WTC11 (cell line): ENCODE measurements at regions not wholly inside any gene's neighbourhood (a gene's known extent, or its start where the extent isn't known, plus 50 kb on each side); places are given as distances from the start of the nearest gene placed in this dataset.

ENCODE experiments used
- E2F1 ChIP-seq: sonication (generic); formaldehyde crosslinking; IDR thresholded peaks from 2 replicates; pipeline ENCODE4 v1.8.0; 2022; ENCODE audit warnings: mild to moderate bottlenecking, missing genetic modification reagents
- E2F5 ChIP-seq: sonication (generic); formaldehyde crosslinking; IDR thresholded peaks from 2 replicates; pipeline ENCODE4 v1.8.1; 2022; ENCODE audit warnings: mild to moderate bottlenecking, moderate library complexity, missing genetic modification reagents
- FOXP1 ChIP-seq: sonication (generic); formaldehyde crosslinking; IDR thresholded peaks from 2 replicates; pipeline ENCODE4 v1.8.0; 2022; ENCODE audit warnings: missing genetic modification reagents, mild to moderate bottlenecking, moderate library complexity, borderline replicate concordance
- NFYB ChIP-seq: sonication (generic); formaldehyde crosslinking; conservative IDR thresholded peaks from 2 replicates; pipeline ENCODE4 v1.8.0; 2022; ENCODE audit warnings: low read depth, missing genetic modification reagents
- NR2C2 ChIP-seq: sonication (generic); formaldehyde crosslinking; IDR thresholded peaks from 2 replicates; pipeline ENCODE4 v1.8.0; 2022; ENCODE audit warnings: mild to moderate bottlenecking, missing genetic modification reagents
- SP1 ChIP-seq: sonication (generic); formaldehyde crosslinking; conservative IDR thresholded peaks from 2 replicates; pipeline ENCODE4 v1.8.1; 2022; ENCODE audit warnings: missing genetic modification reagents
- TF ChIP-seq, protein P1 (sequence below): fragments of 200-600 bp; IDR thresholded peaks from 2 replicates; pipeline ENCODE4 v1.8.0; 2022; ENCODE audit warnings: antibody characterized with exemption
- TF ChIP-seq, protein P2 (sequence below): sonication (generic); formaldehyde crosslinking; IDR thresholded peaks from 2 replicates; pipeline ENCODE4 v1.8.0; 2022; ENCODE audit warnings: mild to moderate bottlenecking, missing genetic modification reagents
- TF ChIP-seq, protein P3 (sequence below): fragments of 250-450 bp; sonication (Bioruptor Pico); IDR thresholded peaks from 2 replicates; pipeline ENCODE4 v1.9.0; 2021; ENCODE audit warnings: mild to moderate bottlenecking
- TF ChIP-seq, protein P4 (sequence below): sonication (generic); formaldehyde crosslinking; IDR thresholded peaks from 2 replicates; pipeline ENCODE4 v1.8.1; 2023; ENCODE audit warnings: mild to moderate bottlenecking, missing genetic modification reagents, moderate library complexity
- TF ChIP-seq, protein P5 (sequence below): sonication (generic); formaldehyde crosslinking; conservative IDR thresholded peaks from 2 replicates; pipeline ENCODE4 v1.8.1; 2023; ENCODE audit warnings: mild to moderate bottlenecking, low read depth, missing genetic modification reagents, moderate library complexity
- TF ChIP-seq, protein P6 (sequence below): sonication (generic); formaldehyde crosslinking; IDR thresholded peaks from 2 replicates; pipeline ENCODE4 v1.8.0; 2023; ENCODE audit warnings: missing genetic modification reagents, mild to moderate bottlenecking, borderline replicate concordance

DNA sequence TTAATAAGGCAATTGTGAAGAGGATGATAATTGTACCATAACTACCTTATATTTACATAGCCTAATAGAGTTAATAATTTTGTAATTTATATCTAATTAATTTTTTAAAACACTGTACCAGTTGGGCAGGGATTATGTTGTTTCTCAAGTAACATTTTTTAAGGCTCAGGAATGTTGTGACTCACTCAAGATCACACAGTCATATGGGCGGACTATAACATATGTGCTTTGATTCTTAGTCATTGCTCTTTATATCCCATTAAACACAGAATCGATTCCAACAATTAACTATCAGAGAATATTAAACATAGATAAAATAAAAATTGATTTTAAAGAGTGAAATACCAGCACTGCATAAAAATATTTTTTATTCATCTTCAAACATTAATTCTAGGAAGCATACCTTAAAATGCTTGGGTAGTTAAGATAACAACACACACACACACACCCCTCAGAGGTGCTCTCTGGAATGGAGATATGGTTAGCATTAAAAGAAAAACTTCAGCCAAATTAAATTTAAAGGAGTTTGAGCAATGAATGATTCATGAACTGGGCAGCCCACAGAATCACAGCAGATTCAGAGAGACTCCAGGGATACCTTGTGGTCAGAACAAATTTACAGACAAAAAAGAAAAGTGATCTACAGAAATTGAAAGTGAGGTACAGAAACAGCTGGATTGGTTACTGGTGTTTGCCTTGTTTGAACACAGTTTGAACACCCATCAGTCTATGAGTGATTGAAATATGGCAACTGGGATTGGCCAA is 869.4 kb upstream of the ID2 start:
- TF ChIP-seq E2F5 (no peak), SP1 (no peak), NR2C2 (no peak), NFYB (CRISPR knock-in tag) (no peak), E2F1 (CRISPR knock-in tag) (no peak), FOXP1 (CRISPR knock-in tag) (no peak)
- TF ChIP-seq, protein P1, sequence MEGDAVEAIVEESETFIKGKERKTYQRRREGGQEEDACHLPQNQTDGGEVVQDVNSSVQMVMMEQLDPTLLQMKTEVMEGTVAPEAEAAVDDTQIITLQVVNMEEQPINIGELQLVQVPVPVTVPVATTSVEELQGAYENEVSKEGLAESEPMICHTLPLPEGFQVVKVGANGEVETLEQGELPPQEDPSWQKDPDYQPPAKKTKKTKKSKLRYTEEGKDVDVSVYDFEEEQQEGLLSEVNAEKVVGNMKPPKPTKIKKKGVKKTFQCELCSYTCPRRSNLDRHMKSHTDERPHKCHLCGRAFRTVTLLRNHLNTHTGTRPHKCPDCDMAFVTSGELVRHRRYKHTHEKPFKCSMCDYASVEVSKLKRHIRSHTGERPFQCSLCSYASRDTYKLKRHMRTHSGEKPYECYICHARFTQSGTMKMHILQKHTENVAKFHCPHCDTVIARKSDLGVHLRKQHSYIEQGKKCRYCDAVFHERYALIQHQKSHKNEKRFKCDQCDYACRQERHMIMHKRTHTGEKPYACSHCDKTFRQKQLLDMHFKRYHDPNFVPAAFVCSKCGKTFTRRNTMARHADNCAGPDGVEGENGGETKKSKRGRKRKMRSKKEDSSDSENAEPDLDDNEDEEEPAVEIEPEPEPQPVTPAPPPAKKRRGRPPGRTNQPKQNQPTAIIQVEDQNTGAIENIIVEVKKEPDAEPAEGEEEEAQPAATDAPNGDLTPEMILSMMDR: no peak
- TF ChIP-seq, protein P2, sequence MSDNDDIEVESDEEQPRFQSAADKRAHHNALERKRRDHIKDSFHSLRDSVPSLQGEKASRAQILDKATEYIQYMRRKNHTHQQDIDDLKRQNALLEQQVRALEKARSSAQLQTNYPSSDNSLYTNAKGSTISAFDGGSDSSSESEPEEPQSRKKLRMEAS: no peak
- TF ChIP-seq, protein P3, sequence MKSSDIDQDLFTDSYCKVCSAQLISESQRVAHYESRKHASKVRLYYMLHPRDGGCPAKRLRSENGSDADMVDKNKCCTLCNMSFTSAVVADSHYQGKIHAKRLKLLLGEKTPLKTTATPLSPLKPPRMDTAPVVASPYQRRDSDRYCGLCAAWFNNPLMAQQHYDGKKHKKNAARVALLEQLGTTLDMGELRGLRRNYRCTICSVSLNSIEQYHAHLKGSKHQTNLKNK (CRISPR knock-in tag): no peak
- TF ChIP-seq, protein P4, sequence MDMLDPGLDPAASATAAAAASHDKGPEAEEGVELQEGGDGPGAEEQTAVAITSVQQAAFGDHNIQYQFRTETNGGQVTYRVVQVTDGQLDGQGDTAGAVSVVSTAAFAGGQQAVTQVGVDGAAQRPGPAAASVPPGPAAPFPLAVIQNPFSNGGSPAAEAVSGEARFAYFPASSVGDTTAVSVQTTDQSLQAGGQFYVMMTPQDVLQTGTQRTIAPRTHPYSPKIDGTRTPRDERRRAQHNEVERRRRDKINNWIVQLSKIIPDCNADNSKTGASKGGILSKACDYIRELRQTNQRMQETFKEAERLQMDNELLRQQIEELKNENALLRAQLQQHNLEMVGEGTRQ (CRISPR knock-in tag): no peak
- TF ChIP-seq, protein P5, sequence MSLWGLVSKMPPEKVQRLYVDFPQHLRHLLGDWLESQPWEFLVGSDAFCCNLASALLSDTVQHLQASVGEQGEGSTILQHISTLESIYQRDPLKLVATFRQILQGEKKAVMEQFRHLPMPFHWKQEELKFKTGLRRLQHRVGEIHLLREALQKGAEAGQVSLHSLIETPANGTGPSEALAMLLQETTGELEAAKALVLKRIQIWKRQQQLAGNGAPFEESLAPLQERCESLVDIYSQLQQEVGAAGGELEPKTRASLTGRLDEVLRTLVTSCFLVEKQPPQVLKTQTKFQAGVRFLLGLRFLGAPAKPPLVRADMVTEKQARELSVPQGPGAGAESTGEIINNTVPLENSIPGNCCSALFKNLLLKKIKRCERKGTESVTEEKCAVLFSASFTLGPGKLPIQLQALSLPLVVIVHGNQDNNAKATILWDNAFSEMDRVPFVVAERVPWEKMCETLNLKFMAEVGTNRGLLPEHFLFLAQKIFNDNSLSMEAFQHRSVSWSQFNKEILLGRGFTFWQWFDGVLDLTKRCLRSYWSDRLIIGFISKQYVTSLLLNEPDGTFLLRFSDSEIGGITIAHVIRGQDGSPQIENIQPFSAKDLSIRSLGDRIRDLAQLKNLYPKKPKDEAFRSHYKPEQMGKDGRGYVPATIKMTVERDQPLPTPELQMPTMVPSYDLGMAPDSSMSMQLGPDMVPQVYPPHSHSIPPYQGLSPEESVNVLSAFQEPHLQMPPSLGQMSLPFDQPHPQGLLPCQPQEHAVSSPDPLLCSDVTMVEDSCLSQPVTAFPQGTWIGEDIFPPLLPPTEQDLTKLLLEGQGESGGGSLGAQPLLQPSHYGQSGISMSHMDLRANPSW (CRISPR knock-in tag): no peak
- TF ChIP-seq, protein P6, sequence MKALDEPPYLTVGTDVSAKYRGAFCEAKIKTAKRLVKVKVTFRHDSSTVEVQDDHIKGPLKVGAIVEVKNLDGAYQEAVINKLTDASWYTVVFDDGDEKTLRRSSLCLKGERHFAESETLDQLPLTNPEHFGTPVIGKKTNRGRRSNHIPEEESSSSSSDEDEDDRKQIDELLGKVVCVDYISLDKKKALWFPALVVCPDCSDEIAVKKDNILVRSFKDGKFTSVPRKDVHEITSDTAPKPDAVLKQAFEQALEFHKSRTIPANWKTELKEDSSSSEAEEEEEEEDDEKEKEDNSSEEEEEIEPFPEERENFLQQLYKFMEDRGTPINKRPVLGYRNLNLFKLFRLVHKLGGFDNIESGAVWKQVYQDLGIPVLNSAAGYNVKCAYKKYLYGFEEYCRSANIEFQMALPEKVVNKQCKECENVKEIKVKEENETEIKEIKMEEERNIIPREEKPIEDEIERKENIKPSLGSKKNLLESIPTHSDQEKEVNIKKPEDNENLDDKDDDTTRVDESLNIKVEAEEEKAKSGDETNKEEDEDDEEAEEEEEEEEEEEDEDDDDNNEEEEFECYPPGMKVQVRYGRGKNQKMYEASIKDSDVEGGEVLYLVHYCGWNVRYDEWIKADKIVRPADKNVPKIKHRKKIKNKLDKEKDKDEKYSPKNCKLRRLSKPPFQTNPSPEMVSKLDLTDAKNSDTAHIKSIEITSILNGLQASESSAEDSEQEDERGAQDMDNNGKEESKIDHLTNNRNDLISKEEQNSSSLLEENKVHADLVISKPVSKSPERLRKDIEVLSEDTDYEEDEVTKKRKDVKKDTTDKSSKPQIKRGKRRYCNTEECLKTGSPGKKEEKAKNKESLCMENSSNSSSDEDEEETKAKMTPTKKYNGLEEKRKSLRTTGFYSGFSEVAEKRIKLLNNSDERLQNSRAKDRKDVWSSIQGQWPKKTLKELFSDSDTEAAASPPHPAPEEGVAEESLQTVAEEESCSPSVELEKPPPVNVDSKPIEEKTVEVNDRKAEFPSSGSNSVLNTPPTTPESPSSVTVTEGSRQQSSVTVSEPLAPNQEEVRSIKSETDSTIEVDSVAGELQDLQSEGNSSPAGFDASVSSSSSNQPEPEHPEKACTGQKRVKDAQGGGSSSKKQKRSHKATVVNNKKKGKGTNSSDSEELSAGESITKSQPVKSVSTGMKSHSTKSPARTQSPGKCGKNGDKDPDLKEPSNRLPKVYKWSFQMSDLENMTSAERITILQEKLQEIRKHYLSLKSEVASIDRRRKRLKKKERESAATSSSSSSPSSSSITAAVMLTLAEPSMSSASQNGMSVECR (CRISPR knock-in tag): no peak
